ENCODE measurements at regions not wholly inside any gene's neighbourhood (a gene's known extent, or its start where the extent isn't known, plus 50 kb on each side); places are given as distances from the start of the nearest gene placed in this dataset.
"Not testable (repeated sequence)": the region's sequence is repeated elsewhere in the genome, so short reads cannot be mapped to it uniquely, and the experiment has no call there.

GRCh38 chr4:28267166-28267565 is 1406.5 kb downstream of the STIM2 start:
- H3K9me3 Mint-ChIP-seq (ENCODE audit: unreplicated experiment) = peaks cover 12% of the 10 kb centered on the region
- no peaks in the 10 kb centered on the region for H3K4me1 Mint-ChIP-seq (ENCODE audit: unreplicated experiment)
- H3K27me3 Mint-ChIP-seq (ENCODE audit: unreplicated experiment) = no peaks in the 10 kb centered on the region
- TF ChIP-seq, protein P1, sequence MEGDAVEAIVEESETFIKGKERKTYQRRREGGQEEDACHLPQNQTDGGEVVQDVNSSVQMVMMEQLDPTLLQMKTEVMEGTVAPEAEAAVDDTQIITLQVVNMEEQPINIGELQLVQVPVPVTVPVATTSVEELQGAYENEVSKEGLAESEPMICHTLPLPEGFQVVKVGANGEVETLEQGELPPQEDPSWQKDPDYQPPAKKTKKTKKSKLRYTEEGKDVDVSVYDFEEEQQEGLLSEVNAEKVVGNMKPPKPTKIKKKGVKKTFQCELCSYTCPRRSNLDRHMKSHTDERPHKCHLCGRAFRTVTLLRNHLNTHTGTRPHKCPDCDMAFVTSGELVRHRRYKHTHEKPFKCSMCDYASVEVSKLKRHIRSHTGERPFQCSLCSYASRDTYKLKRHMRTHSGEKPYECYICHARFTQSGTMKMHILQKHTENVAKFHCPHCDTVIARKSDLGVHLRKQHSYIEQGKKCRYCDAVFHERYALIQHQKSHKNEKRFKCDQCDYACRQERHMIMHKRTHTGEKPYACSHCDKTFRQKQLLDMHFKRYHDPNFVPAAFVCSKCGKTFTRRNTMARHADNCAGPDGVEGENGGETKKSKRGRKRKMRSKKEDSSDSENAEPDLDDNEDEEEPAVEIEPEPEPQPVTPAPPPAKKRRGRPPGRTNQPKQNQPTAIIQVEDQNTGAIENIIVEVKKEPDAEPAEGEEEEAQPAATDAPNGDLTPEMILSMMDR (IDR thresholded peaks at IDR 0.05) = no peak
- H3K4me3 Mint-ChIP-seq (ENCODE audit: unreplicated experiment) = no peak overlapping the region
- H3K36me3 Mint-ChIP-seq (ENCODE audit: unreplicated experiment) = no peaks in the 10 kb centered on the region
- H3K27ac Mint-ChIP-seq (ENCODE audit: unreplicated experiment) = no peak overlapping the region
- no peak for DNase-seq (ENCODE audit: extremely low spot score, unreplicated experiment)

DNA sequence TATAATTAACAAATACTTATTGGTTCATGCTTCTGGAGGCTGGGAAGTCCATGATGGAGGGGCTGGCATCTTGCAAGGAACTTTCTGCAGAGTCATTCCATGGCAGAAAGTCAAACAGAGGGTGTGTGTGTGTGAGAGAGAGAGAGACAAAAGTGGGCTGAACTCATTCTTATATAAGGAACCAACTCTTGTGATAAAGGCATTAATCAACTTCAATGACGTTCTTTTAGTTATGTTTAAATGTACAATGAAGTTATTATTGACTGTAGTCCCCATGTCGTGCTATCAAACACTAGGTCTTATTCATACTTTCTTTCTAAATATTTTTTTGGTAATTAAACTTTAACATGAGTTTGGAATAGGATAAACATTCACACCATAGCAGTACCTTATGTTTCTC is 1408.8 kb downstream of the STIM2 start:
- DNase-seq (ENCODE audit: extremely low spot score, unreplicated experiment) = no peak
- H3K4me3 Mint-ChIP-seq (ENCODE audit: unreplicated experiment) = no peak overlapping the region
- no peaks in the 10 kb centered on the region for H3K27me3 Mint-ChIP-seq (ENCODE audit: unreplicated experiment)
- TF ChIP-seq, protein P1 (IDR thresholded peaks at IDR 0.05) = no peak
- no peak overlapping the region for H3K27ac Mint-ChIP-seq (ENCODE audit: unreplicated experiment)
- no peaks in the 10 kb centered on the region for H3K4me1 Mint-ChIP-seq (ENCODE audit: unreplicated experiment)
- H3K9me3 Mint-ChIP-seq (ENCODE audit: unreplicated experiment) = peaks cover under 1% of the 10 kb centered on the region
- H3K36me3 Mint-ChIP-seq (ENCODE audit: unreplicated experiment) = no peaks in the 10 kb centered on the region

DNA sequence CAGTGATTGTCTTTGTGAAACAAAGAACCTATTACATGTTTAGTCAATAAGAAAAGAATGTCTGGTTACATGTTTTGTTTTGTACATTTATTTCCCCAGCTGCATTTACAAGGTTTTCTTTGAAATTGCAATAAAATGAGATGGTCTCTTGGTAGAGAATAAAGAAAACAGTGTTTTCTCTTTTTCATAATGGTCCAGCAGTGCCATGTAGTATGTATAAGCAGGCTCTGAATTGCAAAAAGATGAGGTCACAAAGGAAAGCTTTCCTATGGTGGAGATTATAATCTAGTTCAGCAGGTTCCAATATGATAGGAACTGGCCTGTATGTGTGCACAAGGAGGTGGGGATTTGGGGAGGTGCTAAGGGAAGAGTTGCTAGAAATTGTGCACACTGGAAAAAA is 1417.3 kb downstream of the STIM2 start:
- Mint-ChIP-seq H3K4me1 (ENCODE audit: unreplicated experiment) (peaks cover 4% of the 10 kb centered on the region), H3K4me3 (ENCODE audit: unreplicated experiment) (no peak overlapping the region), H3K27ac (ENCODE audit: unreplicated experiment) (no peak overlapping the region), H3K9me3 (ENCODE audit: unreplicated experiment) (peaks cover 11% of the 10 kb centered on the region), H3K27me3 (ENCODE audit: unreplicated experiment) (no peaks in the 10 kb centered on the region), H3K36me3 (ENCODE audit: unreplicated experiment) (peaks cover 2% of the 10 kb centered on the region)
- TF ChIP-seq, protein P1 (IDR thresholded peaks at IDR 0.05) = no peak
- no peak for DNase-seq (ENCODE audit: extremely low spot score, unreplicated experiment)

GRCh38 chr4:28278676-28279075 is 1418.0 kb downstream of the STIM2 start:
- peaks cover 4% of the 10 kb centered on the region for H3K4me1 Mint-ChIP-seq (ENCODE audit: unreplicated experiment)
- peaks cover 16% of the 10 kb centered on the region for H3K9me3 Mint-ChIP-seq (ENCODE audit: unreplicated experiment)
- H3K27ac Mint-ChIP-seq (ENCODE audit: unreplicated experiment) = no peak overlapping the region
- H3K4me3 Mint-ChIP-seq (ENCODE audit: unreplicated experiment) = no peak overlapping the region
- TF ChIP-seq, protein P1 (IDR thresholded peaks at IDR 0.05) = no peak
- H3K36me3 Mint-ChIP-seq (ENCODE audit: unreplicated experiment) = peaks cover 4% of the 10 kb centered on the region
- no peak for DNase-seq (ENCODE audit: extremely low spot score, unreplicated experiment)
- no peaks in the 10 kb centered on the region for H3K27me3 Mint-ChIP-seq (ENCODE audit: unreplicated experiment)

- no peak for DNase-seq (ENCODE audit: extremely low spot score, unreplicated experiment)
- Mint-ChIP-seq H3K27me3 (ENCODE audit: unreplicated experiment) (no peaks in the 10 kb centered on the region), H3K36me3 (ENCODE audit: unreplicated experiment) (peaks cover 4% of the 10 kb centered on the region), H3K27ac (ENCODE audit: unreplicated experiment) (no peak overlapping the region), H3K4me1 (ENCODE audit: unreplicated experiment) (peaks cover 4% of the 10 kb centered on the region), H3K4me3 (ENCODE audit: unreplicated experiment) (no peak overlapping the region), H3K9me3 (ENCODE audit: unreplicated experiment) (peaks cover 16% of the 10 kb centered on the region)
- TF ChIP-seq, protein P1 (IDR thresholded peaks at IDR 0.05) = no peak
Measured at GRCh38 chr4:28279249-28279648, 1418.6 kb downstream of the STIM2 start.

DNA sequence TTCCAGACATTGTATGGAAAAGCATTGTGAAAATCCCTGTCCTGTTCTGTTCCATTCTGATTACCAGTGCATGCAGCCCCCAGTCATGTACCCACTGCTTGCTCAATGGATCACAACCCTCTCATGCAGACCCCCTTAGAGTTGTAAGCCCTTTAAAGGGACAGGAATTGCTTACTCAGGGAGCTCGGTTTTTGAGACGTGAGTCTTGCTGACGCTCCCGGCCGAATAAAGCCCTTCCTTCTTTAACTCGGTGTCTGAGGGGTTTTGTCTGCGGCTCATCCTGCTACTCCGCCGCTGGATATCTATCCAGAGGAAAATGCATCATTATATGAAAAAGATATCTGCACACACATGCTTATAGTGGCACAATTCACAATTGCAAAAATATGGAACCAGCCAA is 1425.6 kb downstream of the STIM2 start:
- H3K9me3 Mint-ChIP-seq (ENCODE audit: unreplicated experiment) = peaks cover 30% of the 10 kb centered on the region
- not testable (repeated sequence) for H3K27ac Mint-ChIP-seq (ENCODE audit: unreplicated experiment); DNase-seq (ENCODE audit: extremely low spot score, unreplicated experiment); H3K4me3 Mint-ChIP-seq (ENCODE audit: unreplicated experiment); H3K27me3 Mint-ChIP-seq (ENCODE audit: unreplicated experiment)
- peaks cover 17% of the 10 kb centered on the region for H3K36me3 Mint-ChIP-seq (ENCODE audit: unreplicated experiment)
- peaks cover 24% of the 10 kb centered on the region for H3K4me1 Mint-ChIP-seq (ENCODE audit: unreplicated experiment)

Measured in osteocyte (in vitro differentiated cells).